Heart left ventricle (tissue), 13 donors: ENCODE measurements at regions not wholly inside any gene's neighbourhood (a gene's known extent, or its start where the extent isn't known, plus 50 kb on each side); places are given as distances from the start of the nearest gene placed in this dataset.

Experiments used
- POLR2A ChIP-seq, 2 donors: fragments of 450-650 bp; IDR thresholded peaks; one replicate each; pipeline ENCODE4 v1.6.1; 2017; ENCODE audit warnings: antibody characterized with exemption in 2 of 2, mild to moderate bottlenecking in 2 of 2, moderate library complexity in 2 of 2
- TF ChIP-seq, protein P1 (sequence below), 12 donors: fragments of 200-600 bp; sonication (generic) in 4 of 12; IDR thresholded peaks; one replicate each; pipeline versions ENCODE4 v1.5.0 to v1.8.0; 2018 to 2022; ENCODE audit warnings: antibody characterized with exemption in 12 of 12, mild to moderate bottlenecking in 5 of 12
- donor health status: ischemic (EF 13 %, LVEDD 7.1; RV severe dilation, severe dysfunction).
- donor health status: DM: no; HTN: yes; CAD: no.
- donor health status: DM: no; HTN: no; CAD: no.
- donor health status: ischemic (EF 25% LVEDD 6.9; RV normal size, moderate dysfunction).
- donor health status: ischemic (EF 25% LVEDD 5.7; RV mildly dilated, moderate dysfunction).
- donor health status: ischemic (EF 35%, LVEDD 5.7; RV mildly dilated, moderate dysfunction).
- donor health status: nonischemic (EF 11% LVEDD 7.7; RV severe dilation, severe dysfunction).
- donor health status: DM: yes; HTN: yes; CAD: no.
- donor health status: PGD.
- donor health status: ischemic (EF 29% LVEDD 5.4; RV normal size, mild dysfunction).
- donor health status: nonischemic (EF 23%, LVEDD 6.1; RV moderate dilation, normal function).

- TF ChIP-seq, protein P1, sequence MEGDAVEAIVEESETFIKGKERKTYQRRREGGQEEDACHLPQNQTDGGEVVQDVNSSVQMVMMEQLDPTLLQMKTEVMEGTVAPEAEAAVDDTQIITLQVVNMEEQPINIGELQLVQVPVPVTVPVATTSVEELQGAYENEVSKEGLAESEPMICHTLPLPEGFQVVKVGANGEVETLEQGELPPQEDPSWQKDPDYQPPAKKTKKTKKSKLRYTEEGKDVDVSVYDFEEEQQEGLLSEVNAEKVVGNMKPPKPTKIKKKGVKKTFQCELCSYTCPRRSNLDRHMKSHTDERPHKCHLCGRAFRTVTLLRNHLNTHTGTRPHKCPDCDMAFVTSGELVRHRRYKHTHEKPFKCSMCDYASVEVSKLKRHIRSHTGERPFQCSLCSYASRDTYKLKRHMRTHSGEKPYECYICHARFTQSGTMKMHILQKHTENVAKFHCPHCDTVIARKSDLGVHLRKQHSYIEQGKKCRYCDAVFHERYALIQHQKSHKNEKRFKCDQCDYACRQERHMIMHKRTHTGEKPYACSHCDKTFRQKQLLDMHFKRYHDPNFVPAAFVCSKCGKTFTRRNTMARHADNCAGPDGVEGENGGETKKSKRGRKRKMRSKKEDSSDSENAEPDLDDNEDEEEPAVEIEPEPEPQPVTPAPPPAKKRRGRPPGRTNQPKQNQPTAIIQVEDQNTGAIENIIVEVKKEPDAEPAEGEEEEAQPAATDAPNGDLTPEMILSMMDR (IDR thresholded peaks at IDR 0.05): no peak
- TF ChIP-seq POLR2A (IDR thresholded peaks at IDR 0.05): no peak
These were observed 68.7 kb downstream of the CYCS start for GRCh38 chr7:25056368-25056767.
